ENCODE measurements at regions not wholly inside any gene's neighbourhood (a gene's known extent, or its start where the extent isn't known, plus 50 kb on each side); places are given as distances from the start of the nearest gene placed in this dataset.
"Not testable (repeated sequence)": the region's sequence is repeated elsewhere in the genome, so short reads cannot be mapped to it uniquely, and the experiment has no call there.

GRCh38 chr15:45970542-45970941 lies 335.7 kb downstream of the SQOR start:
- no peak for DNase-seq

- DNase-seq = no peak
Measured at GRCh38 chr15:45980366-45980765, 345.5 kb downstream of the SQOR start.

GRCh38 chr15:45981625-45982024 lies 346.8 kb downstream of the SQOR start:
- DNase-seq = no peak

- no peak for DNase-seq
Measured at GRCh38 chr15:45991863-45992262, 357.0 kb downstream of the SQOR start.

GRCh38 chr15:45993072-45993471 lies 358.2 kb downstream of the SQOR start:
- DNase-seq = no peak

GRCh38 chr15:45993508-45993907 lies 358.7 kb downstream of the SQOR start:
- no peak for DNase-seq

GRCh38 chr15:45995800-45996199 lies 361.0 kb downstream of the SQOR start:
- no peak for DNase-seq

GRCh38 chr15:46014532-46014931 lies 379.7 kb downstream of the SQOR start:
- no peak for DNase-seq

GRCh38 chr15:46034755-46035154 lies 399.9 kb downstream of the SQOR start:
- no peak for DNase-seq

GRCh38 chr15:46039703-46040102 lies 404.9 kb downstream of the SQOR start:
- DNase-seq = no peak

- no peak for DNase-seq
Measured at GRCh38 chr15:46041905-46042304, 407.1 kb downstream of the SQOR start.

GRCh38 chr15:46059921-46060594 lies 425.2 kb downstream of the SQOR start:
- DNase-seq = no peak

- DNase-seq = no peak
Measured at GRCh38 chr15:46061002-46061401, 426.2 kb downstream of the SQOR start.

- DNase-seq = no peak
Measured at GRCh38 chr15:46077220-46077619, 442.4 kb downstream of the SQOR start.

- DNase-seq = no peak
Measured at GRCh38 chr15:46079046-46079445, 444.2 kb downstream of the SQOR start.

- no peak for DNase-seq
Measured at GRCh38 chr15:46080016-46080415, 445.2 kb downstream of the SQOR start.

- no peak for DNase-seq
Measured at GRCh38 chr15:46088486-46089445, 453.9 kb downstream of the SQOR start.

GRCh38 chr15:46089467-46089935 lies 454.7 kb downstream of the SQOR start:
- no peak for DNase-seq

- DNase-seq = peak; percentile 13 to 29 (median 29)
Measured at GRCh38 chr15:46091860-46092450, 457.1 kb downstream of the SQOR start.

- DNase-seq = not testable (repeated sequence)
Measured at GRCh38 chr15:46098006-46098405, 463.2 kb downstream of the SQOR start.

- DNase-seq = no peak
Measured at GRCh38 chr15:46110755-46111154, 475.9 kb downstream of the SQOR start.

- DNase-seq = no peak
Measured at GRCh38 chr15:46111730-46112129, 476.9 kb downstream of the SQOR start.

- DNase-seq = no peak
Measured at GRCh38 chr15:46117071-46117470, 482.2 kb downstream of the SQOR start.

GRCh38 chr15:46120713-46121112 lies 485.9 kb downstream of the SQOR start:
- no peak for DNase-seq

All from suppressor macrophage treated with lipopolysaccharide for 1 hour (primary cell).